HG03196 (cell line): ENCODE measurements at regions not wholly inside any gene's neighbourhood (a gene's known extent, or its start where the extent isn't known, plus 50 kb on each side); places are given as distances from the start of the nearest gene placed in this dataset.
"Not testable (repeated sequence)": the region's sequence is repeated elsewhere in the genome, so short reads cannot be mapped to it uniquely, and the experiment has no call there.

ENCODE experiments used
- ATAC-seq: cut with Tn5 transposase; IDR thresholded peaks from one replicate; pipeline ENCODE4 v1.9.1; 2021; ENCODE audit not compliant: unreplicated experiment

GRCh38 chr4:142897518-142897917 is 51.4 kb upstream of the INPP4B start:
- not testable (repeated sequence) for ATAC-seq

- no peak for ATAC-seq
Observed at GRCh38 chr4:142900622-142901021, 54.5 kb upstream of the INPP4B start.

GRCh38 chr4:142901166-142901662 is 55.1 kb upstream of the INPP4B start:
- no peak for ATAC-seq

GRCh38 chr4:142903617-142904016 is 57.5 kb upstream of the INPP4B start:
- ATAC-seq, result not testable (repeated sequence)

GRCh38 chr4:142909908-142910307 is 63.8 kb upstream of the INPP4B start:
- ATAC-seq, result no peak

- ATAC-seq, result no peak
Observed at GRCh38 chr4:142913034-142913433, 66.9 kb upstream of the INPP4B start.

- ATAC-seq, result no peak
Observed at GRCh38 chr4:142913461-142914030, 67.4 kb upstream of the INPP4B start.

- no peak for ATAC-seq
Observed at GRCh38 chr4:142917678-142918077, 71.6 kb upstream of the INPP4B start.

- no peak for ATAC-seq
Observed at GRCh38 chr4:142922720-142923119, 76.6 kb upstream of the INPP4B start.

- ATAC-seq, result no peak
Observed at GRCh38 chr4:142923619-142924018, 77.5 kb upstream of the INPP4B start.

- no peak for ATAC-seq
Observed at GRCh38 chr4:142925161-142925560, 79.1 kb upstream of the INPP4B start.

- ATAC-seq, result no peak
Observed at GRCh38 chr4:142927721-142928120, 81.6 kb upstream of the INPP4B start.

- ATAC-seq, result no peak
Observed at GRCh38 chr4:142929526-142929925, 83.4 kb upstream of the INPP4B start.

GRCh38 chr4:142933207-142933606 is 87.1 kb upstream of the INPP4B start:
- ATAC-seq, result no peak

GRCh38 chr4:142940425-142941330 is 94.6 kb upstream of the INPP4B start:
- no peak for ATAC-seq

GRCh38 chr4:142944565-142944964 is 98.5 kb upstream of the INPP4B start:
- no peak for ATAC-seq

- ATAC-seq, result no peak
Observed at GRCh38 chr4:142952821-142953580, 106.9 kb upstream of the INPP4B start.

GRCh38 chr4:142954415-142954814 is 108.3 kb upstream of the INPP4B start:
- no peak for ATAC-seq

GRCh38 chr4:142955501-142955900 is 109.4 kb upstream of the INPP4B start:
- ATAC-seq, result no peak

- ATAC-seq, result no peak
Observed at GRCh38 chr4:142959173-142959572, 113.1 kb upstream of the INPP4B start.

GRCh38 chr4:142960126-142960525 is 114.0 kb upstream of the INPP4B start:
- no peak for ATAC-seq
